Neuron (in vitro differentiated cells): ENCODE measurements at regions not wholly inside any gene's neighbourhood (a gene's known extent, or its start where the extent isn't known, plus 50 kb on each side); places are given as distances from the start of the nearest gene placed in this dataset.

Source experiments
- H2AFZ ChIP-seq: one replicate; pipeline ENCODE4 v1.6.1; 2013; ENCODE audit warnings: low read depth, mild to moderate bottlenecking, inconsistent platforms, low read length, moderate library complexity
- H3K27me3 ChIP-seq: one replicate; pipeline ENCODE4 v1.6.1; 2013; ENCODE audit warnings: low read length; ENCODE audit not compliant: insufficient read depth
- H3K36me3 ChIP-seq: one replicate; pipeline ENCODE4 v1.6.1; 2013; ENCODE audit warnings: low read length; ENCODE audit not compliant: insufficient read depth
- H3K4me1 ChIP-seq: one replicate; pipeline ENCODE4 v1.6.1; 2013; ENCODE audit warnings: low read length; ENCODE audit not compliant: insufficient read depth
- H3K4me3 ChIP-seq: 2 replicates; pipeline ENCODE4 v1.5.1; 2013; ENCODE audit warnings: mild to moderate bottlenecking, low read length, moderate library complexity
- H3K9me3 ChIP-seq: one replicate; pipeline ENCODE4 v1.6.1; 2013; ENCODE audit warnings: low read length

GRCh38 chr2:59034106-59034505 is 793.0 kb upstream of the FANCL start:
- Histone ChIP-seq H3K36me3 (no peaks in the 10 kb centered on the region), H3K27me3 (no peaks in the 10 kb centered on the region), H3K9me3 (no peaks in the 10 kb centered on the region)

GRCh38 chr2:59033661-59034060 is 792.5 kb upstream of the FANCL start:
- Histone ChIP-seq H2AFZ (no peak overlapping the region), H3K4me1 (no peaks in the 10 kb centered on the region), H3K27me3 (no peaks in the 10 kb centered on the region), H3K4me3 (no peak overlapping the region), H3K36me3 (no peaks in the 10 kb centered on the region), H3K9me3 (no peaks in the 10 kb centered on the region)

More at GRCh38 chr2:59034106-59034505, 793.0 kb upstream of the FANCL start:
- no peak overlapping the region for H2AFZ ChIP-seq
- no peaks in the 10 kb centered on the region for H3K4me1 ChIP-seq
- H3K4me3 ChIP-seq, result no peak overlapping the region

GRCh38 chr2:59032499-59032898 is 791.4 kb upstream of the FANCL start:
- no peak overlapping the region for H3K4me3 ChIP-seq
- H3K36me3 ChIP-seq, result no peaks in the 10 kb centered on the region
- no peaks in the 10 kb centered on the region for H3K4me1 ChIP-seq
- no peaks in the 10 kb centered on the region for H3K9me3 ChIP-seq
- no peak overlapping the region for H2AFZ ChIP-seq
- no peaks in the 10 kb centered on the region for H3K27me3 ChIP-seq

GRCh38 chr2:59029058-59029457 is 787.9 kb upstream of the FANCL start:
- H3K4me1 ChIP-seq, result no peaks in the 10 kb centered on the region
- no peaks in the 10 kb centered on the region for H3K36me3 ChIP-seq
- no peaks in the 10 kb centered on the region for H3K27me3 ChIP-seq
- H3K4me3 ChIP-seq, result no peak overlapping the region
- H2AFZ ChIP-seq, result no peak overlapping the region
- no peaks in the 10 kb centered on the region for H3K9me3 ChIP-seq

GRCh38 chr2:59027320-59027719 is 786.2 kb upstream of the FANCL start:
- Histone ChIP-seq H3K4me3 (no peak overlapping the region), H3K9me3 (no peaks in the 10 kb centered on the region), H3K4me1 (no peaks in the 10 kb centered on the region), H3K36me3 (no peaks in the 10 kb centered on the region), H3K27me3 (no peaks in the 10 kb centered on the region), H2AFZ (no peak overlapping the region)

- Histone ChIP-seq H3K36me3 (no peaks in the 10 kb centered on the region), H3K4me3 (no peak overlapping the region), H2AFZ (no peak overlapping the region), H3K4me1 (no peaks in the 10 kb centered on the region), H3K27me3 (no peaks in the 10 kb centered on the region), H3K9me3 (no peaks in the 10 kb centered on the region)
Measured at GRCh38 chr2:59025157-59025757, 784.1 kb upstream of the FANCL start.

- Histone ChIP-seq H3K4me3 (no peak overlapping the region), H2AFZ (no peak overlapping the region), H3K27me3 (no peaks in the 10 kb centered on the region), H3K36me3 (no peaks in the 10 kb centered on the region), H3K4me1 (peaks cover 14% of the 10 kb centered on the region), H3K9me3 (no peaks in the 10 kb centered on the region)
Measured at GRCh38 chr2:59021786-59022185, 780.7 kb upstream of the FANCL start.

GRCh38 chr2:59019566-59020159 is 778.5 kb upstream of the FANCL start:
- Histone ChIP-seq H3K27me3 (no peaks in the 10 kb centered on the region), H2AFZ (no peak overlapping the region)

GRCh38 chr2:59018737-59019136 is 777.6 kb upstream of the FANCL start:
- H3K4me1 ChIP-seq, result peaks cover 14% of the 10 kb centered on the region
- no peaks in the 10 kb centered on the region for H3K27me3 ChIP-seq
- H3K36me3 ChIP-seq, result no peaks in the 10 kb centered on the region
- H3K4me3 ChIP-seq, result no peak overlapping the region
- H3K9me3 ChIP-seq, result peaks cover 4% of the 10 kb centered on the region
- no peak overlapping the region for H2AFZ ChIP-seq

More at GRCh38 chr2:59019566-59020159, 778.5 kb upstream of the FANCL start:
- H3K36me3 ChIP-seq, result no peaks in the 10 kb centered on the region
- H3K4me1 ChIP-seq, result peaks cover 14% of the 10 kb centered on the region
- H3K4me3 ChIP-seq, result no peak overlapping the region
- peaks cover 4% of the 10 kb centered on the region for H3K9me3 ChIP-seq

- H3K27me3 ChIP-seq, result no peaks in the 10 kb centered on the region
- H2AFZ ChIP-seq, result no peak overlapping the region
- H3K4me1 ChIP-seq, result peaks cover 14% of the 10 kb centered on the region
- no peak overlapping the region for H3K4me3 ChIP-seq
- no peaks in the 10 kb centered on the region for H3K36me3 ChIP-seq
- peaks cover 4% of the 10 kb centered on the region for H3K9me3 ChIP-seq
Measured at GRCh38 chr2:59015027-59015426, 773.9 kb upstream of the FANCL start.

- H3K4me3 ChIP-seq, result no peak overlapping the region
- H3K9me3 ChIP-seq, result peaks cover 4% of the 10 kb centered on the region
- H2AFZ ChIP-seq, result no peak overlapping the region
- no peaks in the 10 kb centered on the region for H3K36me3 ChIP-seq
- no peaks in the 10 kb centered on the region for H3K27me3 ChIP-seq
- no peaks in the 10 kb centered on the region for H3K4me1 ChIP-seq
Measured at GRCh38 chr2:59012971-59013370, 771.8 kb upstream of the FANCL start.

- H3K9me3 ChIP-seq, result peaks cover 4% of the 10 kb centered on the region
- H2AFZ ChIP-seq, result no peak overlapping the region
- H3K4me1 ChIP-seq, result no peaks in the 10 kb centered on the region
- H3K4me3 ChIP-seq, result no peak overlapping the region
- no peaks in the 10 kb centered on the region for H3K27me3 ChIP-seq
- H3K36me3 ChIP-seq, result no peaks in the 10 kb centered on the region
Measured at GRCh38 chr2:59012234-59012633, 771.1 kb upstream of the FANCL start.

GRCh38 chr2:59008950-59009349 is 767.8 kb upstream of the FANCL start:
- Histone ChIP-seq H3K36me3 (no peaks in the 10 kb centered on the region), H3K9me3 (no peaks in the 10 kb centered on the region), H3K27me3 (no peaks in the 10 kb centered on the region), H3K4me3 (no peak overlapping the region), H3K4me1 (peaks cover 13% of the 10 kb centered on the region), H2AFZ (no peak overlapping the region)
